Retinal pigment epithelial cell (primary cell): ENCODE measurements at regions not wholly inside any gene's neighbourhood (a gene's known extent, or its start where the extent isn't known, plus 50 kb on each side); places are given as distances from the start of the nearest gene placed in this dataset.
"Not testable (repeated sequence)": the region's sequence is repeated elsewhere in the genome, so short reads cannot be mapped to it uniquely, and the experiment has no call there.

Source experiments
- DNase-seq: peaks from one replicate; pipeline ENCODE4 v3.0.0-alpha.2; 2010; ENCODE audit warnings: low read depth
- H3K4me3 ChIP-seq: 2 replicates; pipeline ENCODE4 v1.5.1; 2011; ENCODE audit warnings: mild to moderate bottlenecking, low read length, control low read depth, moderate library complexity
- TF ChIP-seq, protein P1 (sequence below): conservative IDR thresholded peaks from 2 replicates; pipeline ENCODE4 v1.5.1; 2011; ENCODE audit warnings: low read depth, low read length, control low read depth, inconsistent platforms

- TF ChIP-seq, protein P1, sequence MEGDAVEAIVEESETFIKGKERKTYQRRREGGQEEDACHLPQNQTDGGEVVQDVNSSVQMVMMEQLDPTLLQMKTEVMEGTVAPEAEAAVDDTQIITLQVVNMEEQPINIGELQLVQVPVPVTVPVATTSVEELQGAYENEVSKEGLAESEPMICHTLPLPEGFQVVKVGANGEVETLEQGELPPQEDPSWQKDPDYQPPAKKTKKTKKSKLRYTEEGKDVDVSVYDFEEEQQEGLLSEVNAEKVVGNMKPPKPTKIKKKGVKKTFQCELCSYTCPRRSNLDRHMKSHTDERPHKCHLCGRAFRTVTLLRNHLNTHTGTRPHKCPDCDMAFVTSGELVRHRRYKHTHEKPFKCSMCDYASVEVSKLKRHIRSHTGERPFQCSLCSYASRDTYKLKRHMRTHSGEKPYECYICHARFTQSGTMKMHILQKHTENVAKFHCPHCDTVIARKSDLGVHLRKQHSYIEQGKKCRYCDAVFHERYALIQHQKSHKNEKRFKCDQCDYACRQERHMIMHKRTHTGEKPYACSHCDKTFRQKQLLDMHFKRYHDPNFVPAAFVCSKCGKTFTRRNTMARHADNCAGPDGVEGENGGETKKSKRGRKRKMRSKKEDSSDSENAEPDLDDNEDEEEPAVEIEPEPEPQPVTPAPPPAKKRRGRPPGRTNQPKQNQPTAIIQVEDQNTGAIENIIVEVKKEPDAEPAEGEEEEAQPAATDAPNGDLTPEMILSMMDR: no peak
- no peak overlapping the region for H3K4me3 ChIP-seq
- no peak for DNase-seq
Measured at GRCh38 chr6:84848960-84849359, 84.6 kb upstream of the TBX18 start.

- H3K4me3 ChIP-seq: no peak overlapping the region
- TF ChIP-seq, protein P1: no peak
- DNase-seq: no peak
Measured at GRCh38 chr6:84847390-84848160, 83.2 kb upstream of the TBX18 start.

GRCh38 chr6:84842525-84843166 lies 78.2 kb upstream of the TBX18 start:
- DNase-seq: no peak
- no peak overlapping the region for H3K4me3 ChIP-seq
- TF ChIP-seq, protein P1: no peak

GRCh38 chr6:84837068-84837866 lies 72.9 kb upstream of the TBX18 start:
- H3K4me3 ChIP-seq, DNase-seq: not testable (repeated sequence)

DNA sequence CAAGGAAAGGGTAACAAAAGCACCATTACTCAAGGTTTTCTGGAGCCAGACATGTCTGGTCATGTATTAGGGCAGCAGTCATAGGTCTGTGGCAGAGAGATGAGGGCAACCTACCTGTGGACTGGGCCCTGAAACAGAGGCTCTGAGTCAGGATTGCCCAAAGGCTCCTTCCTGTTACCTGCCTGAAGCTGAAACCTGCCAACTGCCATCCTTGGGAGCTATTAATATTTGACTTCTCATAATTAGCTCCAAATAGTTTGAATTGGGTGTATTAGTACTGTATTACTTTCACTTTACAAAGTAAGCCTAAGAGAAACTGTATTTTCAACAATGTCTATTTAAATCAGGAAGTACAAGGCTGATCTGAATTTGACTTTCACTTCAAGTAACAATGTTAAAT lies 72.0 kb upstream of the TBX18 start:
- TF ChIP-seq, protein P1: no peak
- H3K4me3 ChIP-seq: no peak overlapping the region
- DNase-seq: no peak

GRCh38 chr6:84835340-84835739 lies 70.9 kb upstream of the TBX18 start:
- no peak for DNase-seq
- TF ChIP-seq, protein P1: no peak

GRCh38 chr6:84831924-84832323 lies 67.5 kb upstream of the TBX18 start:
- not testable (repeated sequence) for H3K4me3 ChIP-seq, DNase-seq

More at GRCh38 chr6:84835340-84835739, 70.9 kb upstream of the TBX18 start:
- H3K4me3 ChIP-seq: no peak overlapping the region
